HG02678 (cell line): ENCODE measurements at regions not wholly inside any gene's neighbourhood (a gene's known extent, or its start where the extent isn't known, plus 50 kb on each side); places are given as distances from the start of the nearest gene placed in this dataset.
A peak's percentile ranks its signal among the peaks of the same experiment; 100 is the strongest.

Experiments used
- ATAC-seq: cut with Tn5 transposase; IDR thresholded peaks from one replicate; pipeline ENCODE4 v1.9.1; 2021; ENCODE audit warnings: mild to moderate bottlenecking, moderate library complexity; ENCODE audit not compliant: unreplicated experiment

GRCh38 chr12:45548426-45548825, 181.1 kb upstream of the ARID2 start:
- ATAC-seq: no peak

DNA sequence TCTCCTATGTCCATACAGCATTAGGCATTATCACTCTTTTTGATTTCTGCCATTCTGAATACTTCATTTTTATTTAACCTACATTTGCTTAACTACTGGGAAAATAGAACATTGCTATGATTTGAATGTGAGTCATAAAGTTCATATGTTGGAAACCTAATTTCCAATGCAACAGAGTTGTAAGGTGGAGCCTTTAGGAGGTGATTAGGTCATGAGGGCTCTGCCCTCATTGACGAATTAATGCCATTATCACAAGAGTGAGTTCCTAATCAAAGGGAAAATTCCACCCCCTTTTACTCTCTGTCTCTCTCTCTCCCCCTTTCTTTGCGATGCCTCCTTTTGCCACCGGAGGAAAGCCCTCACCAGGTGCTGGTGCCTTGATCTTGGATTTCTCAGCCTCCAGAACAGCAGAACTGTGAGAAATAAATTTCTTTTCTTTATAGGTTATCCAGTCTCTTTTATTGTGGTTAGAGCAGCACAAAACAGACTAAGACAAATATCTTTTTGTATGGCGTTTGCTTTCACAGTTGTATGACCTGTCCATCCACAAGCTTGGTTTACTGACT, 180.1 kb upstream of the ARID2 start:
- ATAC-seq: no peak

DNA sequence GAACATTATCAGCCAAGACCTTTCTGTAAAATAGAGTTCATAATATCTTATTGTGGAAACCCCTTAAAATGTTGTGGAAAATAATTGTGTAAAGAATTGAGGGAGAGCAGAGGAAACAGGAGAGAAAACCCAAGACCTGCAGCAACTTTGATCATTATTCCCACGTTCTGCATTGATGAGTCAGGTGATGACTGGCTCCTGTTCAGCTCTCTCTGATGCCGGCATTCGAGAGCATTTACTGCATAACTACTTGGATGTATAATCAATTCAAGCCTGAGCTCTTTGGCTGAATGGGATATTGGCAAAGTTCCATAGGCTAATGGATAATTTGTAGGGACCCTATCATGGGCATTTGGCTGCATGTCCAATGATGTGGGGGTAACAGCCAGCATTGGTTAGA, 176.3 kb upstream of the ARID2 start:
- no peak for ATAC-seq

- no peak for ATAC-seq
Measured at GRCh38 chr12:45557016-45557415, 172.5 kb upstream of the ARID2 start.

DNA sequence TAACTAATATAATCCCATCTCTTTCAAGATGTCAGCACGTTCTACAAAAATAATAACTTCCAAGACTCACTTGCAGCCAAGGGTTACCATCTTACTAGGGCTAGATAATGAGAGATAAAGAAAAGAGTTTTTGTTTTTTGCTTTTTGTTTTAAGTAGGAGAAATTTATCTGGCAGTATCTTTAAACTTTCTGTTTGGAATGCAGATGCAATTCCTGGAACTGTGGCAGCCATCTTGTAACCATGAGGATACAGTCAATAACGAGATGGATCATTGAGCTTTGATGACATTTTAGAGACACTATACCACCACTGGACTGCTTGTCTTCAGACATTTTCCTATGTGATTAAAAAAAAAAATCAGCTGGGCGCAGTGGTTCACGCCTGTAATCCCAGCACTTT, 171.2 kb upstream of the ARID2 start:
- ATAC-seq: no peak

GRCh38 chr12:45559537-45559936, 170.0 kb upstream of the ARID2 start:
- no peak for ATAC-seq

DNA sequence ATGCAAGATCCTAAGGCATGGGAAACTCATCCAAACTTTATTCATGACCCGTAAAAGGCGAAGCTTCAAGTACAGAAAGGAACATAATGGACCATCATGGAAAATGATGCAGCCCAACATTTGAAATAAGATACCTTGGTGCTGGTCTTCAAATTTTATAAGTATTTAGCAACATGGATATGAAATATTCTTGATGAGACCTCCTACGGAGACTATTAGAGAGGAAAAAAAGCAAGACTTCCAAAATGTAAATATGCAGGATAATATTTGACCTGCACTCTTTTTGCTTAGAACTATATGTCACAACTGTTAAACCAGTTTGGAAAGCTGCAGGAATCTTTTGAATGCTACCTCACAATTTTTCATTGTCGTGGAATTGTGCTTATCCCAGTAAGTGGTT, 168.8 kb upstream of the ARID2 start:
- ATAC-seq: no peak

DNA sequence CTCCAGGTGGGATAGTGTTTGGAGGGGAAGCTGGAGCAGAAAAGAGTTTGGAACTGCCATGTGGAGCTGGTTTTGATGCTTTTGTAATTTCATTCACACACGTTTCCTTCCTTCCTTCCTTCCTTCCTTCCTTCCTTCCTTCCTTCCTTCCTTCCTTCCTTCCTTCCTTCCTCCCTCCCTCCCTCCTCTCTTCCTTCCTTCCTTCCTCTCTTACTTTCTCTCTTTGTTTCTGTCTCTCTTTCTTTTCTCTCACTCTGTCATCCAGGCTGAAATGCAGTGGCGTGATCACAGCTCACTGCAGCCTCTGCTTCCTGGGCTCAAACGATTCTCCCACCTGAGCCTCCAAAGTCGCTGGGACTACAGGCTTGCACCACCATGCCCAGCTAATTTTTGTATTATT, 168.0 kb upstream of the ARID2 start:
- ATAC-seq: no peak

DNA sequence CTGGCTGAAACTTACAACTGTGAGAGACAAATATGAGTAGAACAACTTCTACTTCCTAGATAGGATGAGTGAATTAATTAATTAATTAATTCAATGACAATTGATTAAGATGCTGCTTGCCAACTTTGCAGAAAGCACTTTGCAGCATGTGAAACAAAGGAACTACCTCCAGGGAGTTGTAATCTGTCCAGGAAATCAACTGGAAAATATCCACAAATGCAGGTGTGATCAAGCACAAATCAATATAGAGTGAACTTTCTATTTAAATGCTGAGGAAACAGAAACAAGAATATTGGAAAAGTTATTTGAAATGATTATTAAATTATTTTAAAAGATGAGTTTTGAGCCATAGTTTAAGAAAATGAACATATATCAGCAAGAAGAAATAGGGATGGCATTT, 163.9 kb upstream of the ARID2 start:
- no peak for ATAC-seq

- ATAC-seq: no peak
Measured at GRCh38 chr12:45566257-45566656, 163.2 kb upstream of the ARID2 start.

GRCh38 chr12:45568808-45569207, 160.7 kb upstream of the ARID2 start:
- ATAC-seq: no peak

GRCh38 chr12:45570501-45570900, 159.0 kb upstream of the ARID2 start:
- no peak for ATAC-seq

GRCh38 chr12:45572114-45572513, 157.4 kb upstream of the ARID2 start:
- ATAC-seq: no peak

- ATAC-seq: no peak
Measured at GRCh38 chr12:45575417-45575816, 154.1 kb upstream of the ARID2 start.

GRCh38 chr12:45575823-45576475, 153.6 kb upstream of the ARID2 start:
- ATAC-seq: peak; percentile 67

DNA sequence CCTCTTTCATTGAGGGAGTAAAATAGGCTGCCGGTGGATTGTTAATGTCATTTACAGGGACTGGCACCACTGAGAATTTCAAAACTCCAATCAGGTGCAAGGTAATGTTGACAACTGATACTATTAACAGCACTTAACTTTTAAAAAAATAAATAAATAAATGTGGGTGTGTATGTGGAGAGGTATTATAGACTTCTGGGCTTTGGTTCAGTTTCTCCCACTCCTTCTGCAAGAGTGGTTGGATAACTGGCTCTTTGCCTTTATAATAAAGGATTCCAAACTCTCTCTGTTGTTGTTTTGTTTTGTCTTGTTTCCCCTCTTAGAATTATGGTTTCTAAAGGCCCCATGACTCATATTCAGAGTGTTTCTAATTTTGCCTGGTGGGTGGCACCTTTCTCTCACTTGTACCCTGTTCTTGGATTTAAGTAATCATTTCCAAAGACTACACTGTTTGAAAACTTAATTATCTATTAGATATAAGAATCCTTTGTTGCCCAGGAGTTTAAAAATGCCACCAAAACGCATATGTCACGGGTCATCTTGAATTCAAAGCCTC, 151.6 kb upstream of the ARID2 start:
- ATAC-seq: no peak

DNA sequence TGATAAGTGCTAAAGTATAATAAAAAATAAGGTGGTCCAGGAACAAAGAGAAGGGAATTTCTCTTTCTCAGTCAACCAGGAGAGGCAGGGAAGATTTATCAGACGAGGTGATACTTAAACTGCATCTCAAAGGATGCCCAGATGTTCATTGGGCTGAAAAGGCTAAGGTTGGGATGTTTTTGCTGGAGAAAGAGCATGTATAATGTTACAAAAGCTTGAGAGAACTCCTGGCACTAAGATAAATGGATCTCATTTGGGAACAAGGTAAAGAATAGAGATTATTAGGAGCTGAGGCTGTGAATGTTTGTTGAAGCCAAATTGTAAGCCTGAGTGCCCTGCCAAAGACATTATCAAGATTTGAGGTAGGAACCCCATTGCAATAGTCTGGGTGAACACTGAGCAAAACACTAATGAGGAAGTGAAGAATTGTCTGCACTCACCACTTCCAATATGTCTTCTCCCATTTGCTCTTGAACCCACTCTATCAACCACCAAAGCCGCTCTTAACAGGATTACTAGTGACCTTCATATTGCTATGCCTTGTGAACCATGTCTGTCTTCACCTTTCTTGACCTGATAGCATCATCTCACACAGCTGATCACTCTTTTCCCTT, 149.0 kb upstream of the ARID2 start:
- ATAC-seq: no peak

DNA sequence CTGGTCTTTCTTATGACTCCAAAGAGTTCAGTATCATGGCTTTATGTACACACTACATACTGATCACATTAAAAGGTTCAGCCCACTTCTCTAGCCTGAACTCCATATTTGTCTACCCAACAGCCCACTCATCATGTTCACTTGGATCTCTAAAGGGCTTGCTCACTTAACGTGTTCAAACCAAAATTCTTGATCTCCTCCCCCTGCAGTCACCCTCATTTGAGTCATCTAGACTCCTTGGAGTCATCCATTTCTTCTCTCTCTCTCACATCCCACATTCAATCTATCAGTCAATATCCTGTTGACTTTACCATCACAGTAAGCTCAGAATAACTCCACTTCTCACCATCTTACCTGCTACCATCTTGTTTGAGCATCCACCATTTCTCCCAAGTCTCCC, 148.4 kb upstream of the ARID2 start:
- no peak for ATAC-seq

- ATAC-seq: no peak
Measured at GRCh38 chr12:45582536-45582935, 147.0 kb upstream of the ARID2 start.

GRCh38 chr12:45582986-45583659, 146.4 kb upstream of the ARID2 start:
- ATAC-seq: no peak

GRCh38 chr12:45584336-45584735, 145.2 kb upstream of the ARID2 start:
- ATAC-seq: no peak
